Upper lobe of right lung (tissue), 1 donor: ENCODE measurements at regions not wholly inside any gene's neighbourhood (a gene's known extent, or its start where the extent isn't known, plus 50 kb on each side); places are given as distances from the start of the nearest gene placed in this dataset.

Experiments used
- ATAC-seq: fragments of 200-7000 bp; cut with Tn5 transposase; one replicate; pipeline ENCODE4 v1.9.1; 2020; ENCODE audit warnings: mild to moderate bottlenecking, moderate library complexity
- DNase-seq: peaks from one replicate; pipeline ENCODE4 v3.0.0-alpha.2; 2020
- H3K27ac ChIP-seq: fragments of 200-600 bp; one replicate; pipeline ENCODE4 v1.8.0; 2022
- H3K27me3 ChIP-seq: fragments of 200-600 bp; one replicate; pipeline ENCODE4 v1.8.0; 2022; ENCODE audit warnings: mild to moderate bottlenecking
- H3K36me3 ChIP-seq: fragments of 200-600 bp; one replicate; pipeline ENCODE4 v1.8.0; 2022
- H3K4me1 ChIP-seq: fragments of 200-600 bp; one replicate; pipeline ENCODE4 v1.8.0; 2022
- H3K4me3 ChIP-seq: fragments of 200-600 bp; one replicate; pipeline ENCODE4 v1.8.0; 2022; ENCODE audit warnings: mild to moderate bottlenecking
- H3K9me3 ChIP-seq: fragments of 200-600 bp; one replicate; pipeline ENCODE4 v1.8.0; 2022
- intact Hi-C: fragments of 100-400 bp; cut with DNase I; formaldehyde crosslinking; loops from one replicate; pipeline ENCODE4 v1.11.0; 2022
- TF ChIP-seq, protein P1 (sequence below): fragments of 200-600 bp; IDR thresholded peaks from one replicate; pipeline ENCODE4 v1.8.0; 2022; ENCODE audit warnings: antibody characterized with exemption
- donor health status: DM: no; HTN: yes; CAD: no; lungs with severe emphysema.

DNA sequence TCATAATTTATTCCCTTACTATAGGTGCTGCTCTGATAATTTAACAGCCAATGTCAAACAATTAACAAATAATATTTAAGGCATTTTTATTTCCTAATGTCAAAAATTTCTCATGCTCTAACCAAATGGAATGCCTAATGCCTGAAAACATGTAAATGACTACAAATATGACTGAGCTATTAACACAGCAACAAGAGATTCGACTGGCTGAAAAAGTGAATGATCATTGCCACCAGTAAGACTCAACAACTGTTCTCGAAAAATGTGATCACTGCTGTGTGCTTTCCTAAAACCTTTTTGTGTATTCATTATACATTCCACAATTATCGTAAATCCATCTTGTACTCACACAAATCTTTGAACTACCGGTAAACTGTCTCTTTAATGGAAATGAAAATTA is 118.7 kb downstream of the NPY start:
- ATAC-seq (no peak), DNase-seq (no peak)
- H3K27me3 ChIP-seq, result no peaks in the 10 kb centered on the region
- H3K4me3 ChIP-seq, result no peak overlapping the region
- no peaks in the 10 kb centered on the region for H3K36me3 ChIP-seq
- H3K27ac ChIP-seq, result no peak overlapping the region
- no peaks in the 10 kb centered on the region for H3K4me1 ChIP-seq
- TF ChIP-seq, protein P1, sequence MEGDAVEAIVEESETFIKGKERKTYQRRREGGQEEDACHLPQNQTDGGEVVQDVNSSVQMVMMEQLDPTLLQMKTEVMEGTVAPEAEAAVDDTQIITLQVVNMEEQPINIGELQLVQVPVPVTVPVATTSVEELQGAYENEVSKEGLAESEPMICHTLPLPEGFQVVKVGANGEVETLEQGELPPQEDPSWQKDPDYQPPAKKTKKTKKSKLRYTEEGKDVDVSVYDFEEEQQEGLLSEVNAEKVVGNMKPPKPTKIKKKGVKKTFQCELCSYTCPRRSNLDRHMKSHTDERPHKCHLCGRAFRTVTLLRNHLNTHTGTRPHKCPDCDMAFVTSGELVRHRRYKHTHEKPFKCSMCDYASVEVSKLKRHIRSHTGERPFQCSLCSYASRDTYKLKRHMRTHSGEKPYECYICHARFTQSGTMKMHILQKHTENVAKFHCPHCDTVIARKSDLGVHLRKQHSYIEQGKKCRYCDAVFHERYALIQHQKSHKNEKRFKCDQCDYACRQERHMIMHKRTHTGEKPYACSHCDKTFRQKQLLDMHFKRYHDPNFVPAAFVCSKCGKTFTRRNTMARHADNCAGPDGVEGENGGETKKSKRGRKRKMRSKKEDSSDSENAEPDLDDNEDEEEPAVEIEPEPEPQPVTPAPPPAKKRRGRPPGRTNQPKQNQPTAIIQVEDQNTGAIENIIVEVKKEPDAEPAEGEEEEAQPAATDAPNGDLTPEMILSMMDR, result no peak
- H3K9me3 ChIP-seq, result no peaks in the 10 kb centered on the region
- intact Hi-C loops, result no loop called here

DNA sequence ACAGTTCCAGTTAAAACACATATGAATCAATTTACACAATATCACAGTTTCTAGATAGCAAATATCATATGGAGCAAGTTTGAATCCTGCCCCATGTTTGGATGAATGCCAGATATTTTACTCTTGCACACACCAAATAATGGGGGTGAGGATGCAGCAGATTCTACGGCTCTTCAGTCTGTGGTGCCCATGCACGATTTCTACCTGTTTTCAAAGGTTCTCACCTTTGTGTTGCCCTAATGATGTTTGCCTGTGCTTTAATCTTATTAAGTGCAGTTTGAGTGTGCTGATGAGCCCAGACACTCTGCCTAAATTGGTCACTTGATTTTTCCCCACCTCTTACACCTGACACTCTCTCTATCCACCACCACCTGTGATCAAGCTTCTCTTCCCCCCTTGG is 119.6 kb downstream of the NPY start:
- H3K36me3 ChIP-seq, result no peaks in the 10 kb centered on the region
- no peak overlapping the region for H3K27ac ChIP-seq
- DNase-seq (no peak), ATAC-seq (no peak)
- TF ChIP-seq, protein P1, result no peak
- no peaks in the 10 kb centered on the region for H3K9me3 ChIP-seq
- intact Hi-C loops, result no loop called here
- no peak overlapping the region for H3K4me3 ChIP-seq
- no peaks in the 10 kb centered on the region for H3K4me1 ChIP-seq
- no peaks in the 10 kb centered on the region for H3K27me3 ChIP-seq

DNA sequence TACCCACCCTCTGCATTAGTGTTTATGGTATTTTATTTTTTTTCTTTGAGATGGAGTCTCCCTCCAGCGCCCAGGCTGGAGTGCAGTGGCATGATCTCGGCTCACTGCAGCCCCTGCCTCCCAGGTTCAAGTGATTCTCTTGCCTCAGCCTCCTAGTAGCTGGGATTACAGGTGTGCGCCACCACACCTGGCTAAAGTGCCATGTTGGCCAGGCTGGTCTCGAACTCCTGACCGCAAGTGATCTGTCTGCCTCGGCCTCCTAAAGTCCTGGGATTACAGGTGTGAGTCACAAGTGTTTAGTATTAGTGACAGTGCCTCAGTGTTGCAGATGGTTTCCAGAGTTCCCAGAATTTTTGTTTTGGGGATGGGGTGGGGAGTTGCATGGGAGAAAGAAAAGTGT is 120.3 kb downstream of the NPY start:
- Histone ChIP-seq H3K4me1 (no peaks in the 10 kb centered on the region), H3K36me3 (no peaks in the 10 kb centered on the region), H3K4me3 (no peak overlapping the region), H3K27ac (no peak overlapping the region), H3K27me3 (no peaks in the 10 kb centered on the region), H3K9me3 (no peaks in the 10 kb centered on the region)
- DNase-seq (no peak), ATAC-seq (no peak)
- TF ChIP-seq, protein P1, result no peak
- intact Hi-C loops, result no loop called here

DNA sequence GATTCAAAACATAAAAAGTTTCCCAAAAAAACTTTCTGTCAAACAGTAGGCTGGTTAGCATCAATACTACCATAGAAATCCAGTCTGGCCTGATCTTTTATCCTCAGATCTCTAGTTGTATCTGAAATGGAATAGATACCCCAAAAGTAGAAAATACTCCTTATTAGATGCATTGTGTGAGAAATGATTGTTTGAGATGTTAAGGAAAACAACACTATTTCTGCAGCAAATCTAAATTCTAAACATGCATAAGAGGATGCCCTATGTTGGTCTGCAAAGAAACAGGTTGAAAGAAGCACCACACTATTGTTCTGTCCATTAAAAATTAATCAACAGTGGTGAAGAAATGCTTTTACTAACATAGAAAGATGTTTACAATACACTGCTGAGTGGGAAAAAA is 121.0 kb downstream of the NPY start:
- Histone ChIP-seq H3K36me3 (no peaks in the 10 kb centered on the region), H3K4me3 (no peak overlapping the region), H3K4me1 (no peaks in the 10 kb centered on the region), H3K9me3 (no peaks in the 10 kb centered on the region), H3K27ac (no peak overlapping the region), H3K27me3 (no peaks in the 10 kb centered on the region)
- TF ChIP-seq, protein P1, result no peak
- ATAC-seq (no peak), DNase-seq (no peak)
- intact Hi-C loops, result no loop called here

DNA sequence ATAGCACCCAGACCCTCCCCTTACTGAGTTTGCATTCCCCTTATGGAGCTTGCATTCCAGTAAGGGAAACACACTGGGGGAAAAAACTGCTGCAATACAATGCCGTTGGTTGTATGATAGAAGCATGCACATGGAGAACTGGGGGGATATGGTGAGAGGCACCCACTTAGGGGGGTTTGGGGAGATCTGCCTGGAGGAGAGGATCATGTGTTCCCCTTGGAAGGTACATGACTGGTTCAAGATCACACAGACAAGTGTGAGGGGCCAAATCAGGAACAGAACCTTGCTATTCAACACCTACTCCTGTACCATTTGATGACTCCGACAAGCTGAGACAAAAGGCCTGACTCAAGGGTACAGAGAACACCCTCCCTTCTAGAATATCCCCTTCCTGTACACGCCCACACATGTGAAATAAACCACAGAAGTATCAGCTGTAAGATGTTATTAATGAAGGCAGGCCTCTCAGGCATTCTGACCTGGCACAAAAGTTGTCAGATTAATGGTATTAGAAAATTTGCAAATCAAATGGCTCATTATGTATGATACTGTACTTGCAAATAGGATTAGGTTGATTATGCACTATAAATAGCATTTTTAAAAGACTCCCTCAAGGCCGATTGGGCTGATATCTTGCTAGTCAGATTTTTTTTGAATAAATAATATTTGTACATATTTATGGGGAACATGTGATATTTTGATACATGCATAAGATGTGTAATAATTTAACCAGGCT is 122.2 kb downstream of the NPY start:
- Histone ChIP-seq H3K9me3 (no peaks in the 10 kb centered on the region), H3K27me3 (no peaks in the 10 kb centered on the region), H3K36me3 (no peaks in the 10 kb centered on the region), H3K27ac (no peak overlapping the region), H3K4me3 (no peak overlapping the region), H3K4me1 (no peaks in the 10 kb centered on the region)
- DNase-seq, result no peak
- intact Hi-C loops, result no loop called here
- TF ChIP-seq, protein P1, result no peak
- ATAC-seq, result no peak
